Dedifferentiated amniotic fluid mesenchymal stem cell (primary cell): ENCODE measurements at regions not wholly inside any gene's neighbourhood (a gene's known extent, or its start where the extent isn't known, plus 50 kb on each side); places are given as distances from the start of the nearest gene placed in this dataset.
"Not testable (repeated sequence)": the region's sequence is repeated elsewhere in the genome, so short reads cannot be mapped to it uniquely, and the experiment has no call there.

Experiments
- DNase-seq: peaks from one replicate; pipeline ENCODE4 v3.0.0-alpha.2; 2016; ENCODE audit errors: extremely low spot score

DNA sequence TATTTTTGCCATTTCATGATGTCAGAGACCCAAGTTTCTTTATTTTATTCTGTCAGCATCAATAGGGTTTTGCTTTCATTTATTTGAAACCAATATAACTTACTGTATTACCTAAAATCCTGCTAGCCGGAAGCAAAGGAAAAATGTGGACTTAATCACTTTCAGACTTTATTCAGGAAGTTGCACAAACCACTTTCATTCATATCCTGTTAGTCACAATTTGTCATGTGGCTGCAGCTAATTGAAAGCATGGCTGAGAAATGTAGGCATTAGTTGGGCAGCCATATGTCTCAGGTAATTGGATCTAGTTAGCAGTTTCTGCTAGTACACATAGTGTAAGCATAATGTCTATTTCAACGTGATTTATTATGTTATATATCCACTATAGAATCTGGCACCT is 462.3 kb upstream of the SGO1 start:
- DNase-seq, result peak; percentile 82

DNA sequence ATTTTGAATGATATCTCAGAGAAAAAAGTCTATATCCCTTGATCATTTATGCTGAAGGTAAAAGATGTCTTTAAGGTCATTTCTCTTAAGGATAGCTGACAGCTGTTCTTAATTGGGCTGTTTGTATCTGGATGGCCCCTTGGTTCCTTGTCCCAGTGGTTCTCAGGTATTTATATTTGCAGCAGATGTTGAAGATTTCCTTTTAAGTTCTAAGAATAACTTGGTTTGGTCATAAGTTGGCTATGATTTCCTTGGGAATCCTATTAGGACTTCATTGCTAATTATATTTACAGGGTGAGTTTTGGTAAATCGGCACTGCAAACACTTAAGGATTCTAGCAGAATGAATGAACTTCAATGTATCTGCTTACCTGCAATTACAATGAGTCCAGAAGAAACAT is 460.4 kb upstream of the SGO1 start:
- DNase-seq, result no peak

DNA sequence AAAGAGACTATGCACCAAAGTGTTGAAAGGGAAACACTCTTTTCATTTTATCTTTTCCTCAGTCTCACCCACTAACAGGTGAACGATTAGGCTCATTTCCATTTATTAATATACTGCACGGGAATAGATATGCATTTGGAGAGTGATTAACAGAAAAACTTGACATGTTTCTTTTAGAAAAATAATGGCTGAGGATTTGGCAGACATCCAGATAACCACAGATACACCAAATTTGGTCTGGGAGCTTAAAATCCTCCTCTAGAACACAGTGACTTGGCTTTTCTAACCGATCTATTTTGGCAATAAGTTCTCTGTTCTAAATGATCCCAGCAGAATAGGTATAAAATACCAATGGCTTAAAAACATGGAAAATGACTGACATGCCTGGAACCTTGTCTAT is 459.3 kb upstream of the SGO1 start:
- DNase-seq, result no peak

DNA sequence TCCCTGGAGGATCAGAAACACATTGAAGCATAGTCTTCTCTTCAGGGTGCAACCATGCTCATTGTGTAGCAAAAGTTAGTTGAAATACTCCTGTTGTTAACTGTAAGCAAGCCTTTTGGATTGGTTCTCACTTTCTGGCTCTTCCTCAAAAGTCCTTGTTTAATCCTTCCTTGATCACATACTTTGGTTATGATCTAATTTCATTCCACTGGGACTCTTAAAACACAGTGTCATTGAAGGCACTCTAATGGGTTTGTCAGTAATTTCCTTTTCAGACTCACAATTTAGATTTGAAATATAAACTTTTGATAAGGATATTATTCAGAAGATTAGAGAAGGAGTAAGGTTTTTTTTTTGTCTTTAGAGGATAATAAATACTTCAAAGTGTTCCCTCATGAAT is 451.7 kb upstream of the SGO1 start:
- no peak for DNase-seq

DNA sequence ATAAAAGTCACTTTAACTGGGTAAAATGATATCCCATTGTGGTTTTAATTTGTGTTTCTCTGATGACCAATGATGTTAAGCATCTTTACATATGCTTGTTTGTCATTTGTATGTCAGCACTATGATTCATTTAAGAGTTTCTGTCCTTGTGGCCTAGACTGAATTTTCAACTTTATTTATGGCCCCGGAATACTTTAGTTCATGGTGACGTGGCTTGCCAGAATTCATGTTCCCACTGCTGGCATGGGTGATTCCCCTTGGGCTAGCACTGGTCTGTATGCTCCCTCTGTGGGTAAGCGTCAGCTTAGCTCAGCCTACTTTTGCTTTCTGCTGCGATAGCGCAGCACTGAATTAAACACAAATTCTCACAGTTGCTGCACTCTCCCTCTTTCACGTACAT is 436.3 kb upstream of the SGO1 start:
- peak; percentile 33 for DNase-seq

DNA sequence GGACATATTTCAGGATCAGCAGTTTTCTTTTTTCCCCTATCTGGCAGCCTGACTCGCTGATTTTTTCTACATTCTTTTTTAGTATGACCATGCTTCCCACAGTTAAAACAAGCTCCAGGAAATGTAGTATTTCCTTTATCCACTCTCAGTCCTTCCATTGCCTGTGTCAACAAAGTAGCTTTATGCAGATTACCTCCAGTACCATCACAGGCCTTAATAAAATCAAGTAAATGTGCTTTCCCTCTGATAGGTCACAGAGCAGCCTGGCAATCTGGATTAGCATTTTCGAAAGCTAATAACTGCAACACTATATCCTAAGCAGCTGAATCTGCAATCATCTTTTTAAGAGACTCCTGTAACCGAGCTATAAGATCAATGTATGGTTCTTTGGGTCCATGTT is 432.6 kb upstream of the SGO1 start:
- not testable (repeated sequence) for DNase-seq

DNA sequence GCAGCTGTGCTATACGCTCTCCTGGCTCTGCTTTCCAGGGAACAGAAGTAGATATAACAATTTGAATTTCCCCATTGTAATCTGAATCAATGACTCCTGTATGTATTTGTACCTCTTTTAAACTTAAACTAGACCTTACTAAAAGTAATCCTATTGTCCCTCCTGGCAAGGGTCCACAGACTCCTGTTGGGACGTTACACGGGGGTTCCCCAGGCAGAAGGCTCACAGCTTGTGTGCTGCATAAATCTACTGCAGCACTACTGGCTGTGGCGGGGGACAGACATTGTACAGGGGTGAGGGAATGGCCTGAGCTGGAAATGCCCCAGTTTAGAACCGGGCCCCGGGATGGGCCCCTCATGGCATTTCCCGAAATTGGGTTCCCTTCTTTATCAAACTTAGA is 432.2 kb upstream of the SGO1 start:
- not testable (repeated sequence) for DNase-seq

DNA sequence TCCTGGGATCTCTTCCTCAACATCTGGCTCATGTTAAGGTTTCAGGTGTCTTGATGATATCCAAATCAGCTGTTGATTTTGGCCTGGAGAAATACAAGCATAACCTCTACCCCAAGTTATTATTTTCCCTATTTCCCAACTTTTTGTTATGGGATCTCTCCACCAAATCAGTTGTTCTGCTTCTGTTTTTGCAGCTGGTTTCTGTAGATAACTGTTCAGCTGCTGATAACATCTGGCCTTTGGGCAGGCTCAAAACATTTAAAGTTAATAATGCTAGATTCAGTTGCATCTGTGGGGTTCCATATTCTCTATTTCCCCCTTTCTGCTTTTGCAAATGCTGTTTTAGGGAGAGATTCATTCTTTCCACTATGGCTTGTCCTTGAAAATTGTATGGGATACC is 430.0 kb upstream of the SGO1 start:
- DNase-seq, result not testable (repeated sequence)

DNA sequence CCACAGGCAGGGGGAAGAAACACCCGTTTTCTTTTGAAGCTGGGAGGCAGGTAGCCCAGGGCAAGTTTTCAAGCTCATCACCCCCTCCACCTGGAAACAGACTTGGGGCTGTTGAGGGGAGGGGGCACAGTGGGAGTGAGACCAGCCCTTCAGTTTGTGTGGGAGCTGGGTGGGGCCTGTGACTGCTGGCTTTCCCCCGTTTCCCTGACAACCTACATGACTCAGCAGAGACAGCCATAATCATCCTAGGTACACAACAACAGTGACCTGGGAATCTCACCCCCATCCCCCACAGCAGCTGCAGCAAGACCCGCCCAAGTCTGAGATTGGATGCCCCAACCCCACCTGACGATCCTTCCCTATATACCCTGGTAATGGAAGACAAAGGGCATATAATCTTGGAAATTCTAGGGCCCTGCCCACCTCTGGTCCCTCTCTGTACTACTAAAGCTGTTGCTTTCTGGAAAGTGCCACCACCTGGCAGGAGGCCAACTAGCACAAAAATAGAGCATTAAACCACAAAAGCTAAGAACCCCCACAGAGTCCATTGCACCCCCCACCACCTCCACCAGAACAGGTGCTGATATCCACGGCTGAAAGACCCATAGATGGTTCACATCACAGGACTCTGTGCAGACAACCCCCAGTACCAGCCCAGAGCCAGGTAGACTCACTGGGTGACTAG is 422.2 kb upstream of the SGO1 start:
- DNase-seq, result no peak

DNA sequence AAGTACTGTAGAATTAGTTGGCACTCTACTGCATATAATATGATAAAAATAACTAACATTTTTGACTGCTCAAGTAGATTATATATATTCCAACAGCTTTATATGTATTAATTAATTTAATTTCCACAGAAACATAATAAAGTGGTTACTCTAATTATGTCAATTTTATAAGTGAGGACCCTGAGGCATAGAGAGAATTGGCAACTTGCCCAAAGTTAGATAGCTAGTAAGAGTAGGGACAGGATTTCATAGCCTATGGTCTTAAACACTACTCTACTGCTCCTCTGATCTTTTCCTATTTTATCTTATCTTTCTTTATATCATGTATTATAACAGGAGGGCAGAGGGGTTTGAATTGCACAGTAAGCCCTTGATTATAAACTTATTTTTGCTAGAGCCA is 418.7 kb upstream of the SGO1 start:
- no peak for DNase-seq

DNA sequence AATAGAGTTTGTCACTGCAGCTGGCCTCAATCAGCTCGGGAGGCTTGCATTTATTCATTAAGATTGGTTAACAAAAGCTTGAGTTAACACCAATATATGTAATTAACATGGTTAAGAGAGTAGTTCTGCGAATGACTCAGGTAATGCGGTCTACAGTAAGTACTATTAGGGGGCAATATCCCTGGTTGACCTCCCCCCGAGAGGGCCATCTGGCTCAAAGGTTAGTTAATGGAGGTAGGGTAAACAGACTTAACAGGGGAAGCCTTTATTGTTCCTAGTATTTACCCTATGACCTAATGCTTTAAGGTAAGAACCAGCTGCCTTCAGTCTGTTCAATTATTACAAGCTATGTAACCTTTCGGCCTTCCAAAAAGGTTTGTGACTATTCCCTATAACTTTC is 403.3 kb upstream of the SGO1 start:
- no peak for DNase-seq

DNA sequence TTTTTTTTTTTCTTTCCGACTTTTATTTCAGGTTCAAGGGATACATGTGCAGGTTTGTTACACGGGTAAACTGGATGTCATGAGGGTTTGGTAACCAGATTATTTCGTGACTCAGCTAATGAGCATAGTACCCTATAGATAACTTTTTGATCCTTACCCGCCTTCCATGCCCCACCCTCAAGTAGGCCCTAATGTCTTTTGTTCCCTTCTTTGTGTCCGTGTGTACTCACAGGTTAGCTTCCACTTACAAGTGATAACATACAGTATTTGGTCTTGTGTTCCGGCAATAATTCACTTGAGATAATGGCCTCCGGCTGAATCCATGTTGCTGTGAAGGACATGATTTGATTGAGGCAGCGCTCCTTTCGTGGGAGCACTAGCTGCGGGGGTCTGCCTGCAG is 402.8 kb upstream of the SGO1 start:
- DNase-seq, result no peak

DNA sequence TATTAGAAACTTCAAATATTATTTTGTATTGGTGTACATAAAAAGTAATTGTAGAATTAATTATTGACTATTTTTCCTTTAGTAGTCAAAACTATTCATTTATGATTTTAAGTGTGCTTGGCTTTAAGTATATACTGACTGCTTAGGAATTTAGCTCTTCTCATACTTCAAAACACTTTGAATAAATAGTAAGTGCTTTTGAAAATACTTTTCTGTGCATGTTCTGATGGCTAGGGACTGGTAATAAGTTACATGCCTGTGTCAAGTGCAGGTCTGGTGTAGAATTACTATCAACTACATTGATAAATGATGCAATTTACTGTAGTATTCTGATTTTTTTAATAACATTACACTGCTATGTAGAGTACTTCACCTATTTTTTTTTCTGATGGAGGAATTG is 397.6 kb upstream of the SGO1 start:
- no peak for DNase-seq

DNA sequence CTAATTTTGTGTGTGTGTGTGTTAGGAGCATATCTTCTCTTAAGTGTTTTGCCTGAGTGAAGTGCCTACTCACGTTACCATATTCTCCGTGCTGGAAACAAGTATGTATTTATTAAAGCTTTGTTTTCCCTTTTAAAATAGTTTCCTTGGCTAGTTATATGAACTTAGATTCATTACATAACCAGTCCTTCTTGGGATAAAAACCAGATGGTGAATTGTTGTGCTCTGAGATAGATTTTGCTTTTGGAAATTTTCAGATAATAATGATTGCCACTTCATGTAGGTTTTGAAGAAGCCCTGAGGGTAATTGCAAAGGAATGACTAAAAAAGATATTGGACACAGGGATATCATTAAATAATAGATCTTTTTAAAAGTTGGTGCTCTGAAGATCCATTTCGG is 390.2 kb upstream of the SGO1 start:
- DNase-seq, result peak; percentile 34

DNA sequence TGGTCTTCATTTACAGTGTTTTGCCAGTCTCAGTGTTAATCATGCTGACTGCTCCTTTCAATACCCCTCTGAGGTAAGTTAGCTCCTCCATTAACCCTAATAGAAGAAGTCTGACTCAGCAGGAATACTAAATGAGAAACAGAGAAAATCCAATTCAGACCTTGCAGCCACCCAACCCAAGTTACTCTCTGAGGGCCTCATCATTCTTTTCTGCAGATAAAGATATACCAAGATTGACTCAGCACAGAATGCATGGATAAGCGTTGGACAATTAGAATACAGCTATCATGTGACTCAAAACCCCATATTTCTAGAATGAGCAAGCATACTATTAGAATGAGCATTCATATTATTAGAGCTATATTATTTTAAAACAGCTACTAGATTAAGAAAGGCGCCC is 389.1 kb upstream of the SGO1 start:
- peak; percentile 20 for DNase-seq

DNA sequence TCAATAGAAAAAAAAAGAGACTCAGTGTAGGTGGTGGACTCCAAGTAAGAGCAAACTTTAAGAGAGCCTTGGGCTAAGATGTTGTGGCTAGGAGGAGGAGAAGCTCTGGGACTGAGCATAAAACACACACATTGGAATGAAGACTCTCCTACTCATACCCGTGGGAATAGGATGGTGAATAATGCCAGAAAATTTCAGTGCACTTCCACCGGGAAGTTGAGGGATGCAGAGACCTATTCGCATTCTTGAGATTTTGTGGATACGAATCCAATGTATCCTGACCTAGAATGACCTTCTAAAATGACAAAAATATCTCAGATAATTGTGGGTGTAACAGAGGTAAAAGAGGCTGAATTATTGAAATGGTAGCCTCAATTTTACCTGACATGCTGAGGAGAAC is 388.7 kb upstream of the SGO1 start:
- DNase-seq, result peak; percentile 49

DNA sequence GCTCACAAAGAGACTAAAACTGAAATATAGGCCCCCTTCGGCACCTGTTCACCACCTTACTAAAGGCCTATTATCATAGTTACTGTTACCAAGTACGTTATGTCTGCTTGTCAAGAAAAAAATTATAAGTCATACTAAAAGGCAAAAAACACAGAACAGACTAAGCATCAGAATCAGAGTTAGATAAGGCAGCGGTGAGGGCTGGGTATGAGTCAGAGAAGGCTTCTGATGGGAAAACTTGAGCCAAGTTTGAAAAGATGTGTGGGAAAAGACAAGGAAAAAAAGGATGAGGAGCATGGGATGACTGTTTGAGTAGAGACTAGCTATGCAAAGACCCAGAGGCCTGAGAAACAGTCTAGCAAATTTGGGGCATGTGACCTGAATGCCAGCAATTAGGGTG is 387.2 kb upstream of the SGO1 start:
- DNase-seq, result no peak

DNA sequence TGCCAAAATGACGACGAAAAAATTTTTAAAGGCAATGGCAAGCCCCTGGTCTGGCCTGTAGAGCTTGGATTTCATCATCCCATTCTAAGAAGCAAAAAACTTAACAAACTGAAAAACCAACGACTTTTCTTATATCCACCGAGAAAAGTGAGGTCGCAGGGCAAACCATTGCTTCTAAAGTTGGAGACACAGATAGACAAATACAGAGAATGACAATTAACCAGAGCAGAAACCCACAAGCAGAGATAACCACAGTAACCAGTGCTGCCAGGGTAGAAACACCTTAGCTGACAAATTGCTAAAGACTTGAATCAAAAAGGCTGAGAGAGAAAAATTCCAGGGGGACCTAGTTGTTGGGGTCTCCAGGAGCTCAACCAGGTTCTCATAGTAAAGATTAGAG is 386.5 kb upstream of the SGO1 start:
- DNase-seq, result no peak

DNA sequence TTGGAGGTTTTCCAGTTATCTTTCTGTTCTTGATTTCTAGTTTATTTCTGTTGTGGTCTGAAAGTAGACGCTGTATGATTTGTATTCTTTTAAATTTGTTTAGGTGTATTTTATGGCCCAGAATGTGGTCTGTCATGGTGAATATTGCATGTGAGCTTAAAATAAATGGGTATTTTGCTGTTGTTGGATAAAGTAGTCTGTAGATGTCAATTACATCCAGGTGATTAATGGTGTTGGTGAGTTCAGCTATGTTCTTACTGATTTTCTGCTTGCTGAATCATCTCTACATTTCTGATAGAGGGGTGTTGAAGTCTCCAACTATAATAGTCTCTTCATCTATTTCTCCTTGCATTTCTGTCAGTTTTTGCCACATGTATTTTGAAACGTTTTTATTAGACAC is 383.3 kb upstream of the SGO1 start:
- DNase-seq, result no peak

DNA sequence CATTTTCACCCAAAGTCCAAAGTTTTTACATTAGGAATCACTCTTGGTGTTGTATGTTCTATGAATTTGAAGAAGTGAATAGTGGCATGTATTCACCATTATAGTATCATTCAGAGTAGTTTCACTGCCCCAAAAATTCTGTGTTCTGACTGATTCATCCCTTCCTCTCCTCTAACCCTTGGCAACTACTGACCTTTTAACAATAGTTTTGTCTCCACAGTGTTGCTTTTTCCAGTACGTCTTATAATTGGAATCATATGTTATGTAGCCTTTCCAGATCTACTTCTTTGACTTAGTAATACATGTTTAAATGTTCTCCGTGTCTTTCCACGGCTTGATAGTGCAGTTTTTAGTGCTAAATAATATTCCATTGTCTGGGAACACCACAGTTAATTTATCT is 379.0 kb upstream of the SGO1 start:
- DNase-seq, result no peak

DNA sequence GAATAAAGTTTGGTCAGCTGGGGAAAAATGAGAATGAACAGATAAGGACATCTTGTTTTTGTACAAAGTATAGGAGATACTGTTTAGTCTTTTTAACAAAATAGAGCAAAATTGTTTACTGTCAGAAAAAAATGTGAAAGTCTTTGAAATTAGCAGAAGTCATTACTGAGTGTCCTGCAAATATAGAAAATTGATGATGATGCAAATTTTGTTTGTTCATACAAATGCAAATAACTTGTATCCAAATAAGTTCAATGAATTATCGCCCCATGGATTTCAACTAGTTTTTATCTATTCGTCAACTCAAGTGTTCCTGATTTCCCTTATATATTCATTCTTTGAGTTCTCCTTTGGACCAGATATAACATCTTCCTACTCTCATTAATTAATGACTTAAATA is 378.0 kb upstream of the SGO1 start:
- no peak for DNase-seq

DNA sequence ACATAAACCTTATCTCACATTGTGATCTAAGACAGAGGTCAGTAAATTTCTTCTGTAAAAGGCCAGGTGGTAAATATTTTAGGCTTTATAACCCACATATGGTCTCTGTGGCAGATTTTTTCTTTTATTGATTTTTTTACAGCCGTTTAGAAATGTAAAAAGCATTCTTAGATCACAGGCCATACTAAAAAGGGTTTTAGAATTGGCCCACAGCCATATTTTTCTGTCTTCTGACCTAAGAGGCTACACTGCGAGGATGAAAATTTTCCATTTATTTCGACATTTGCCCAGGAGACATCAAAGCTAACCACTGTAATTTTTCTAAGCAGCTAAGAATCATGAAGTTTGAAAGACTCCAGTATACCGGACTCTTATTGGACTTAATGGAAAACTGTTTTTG is 377.2 kb upstream of the SGO1 start:
- DNase-seq, result no peak

DNA sequence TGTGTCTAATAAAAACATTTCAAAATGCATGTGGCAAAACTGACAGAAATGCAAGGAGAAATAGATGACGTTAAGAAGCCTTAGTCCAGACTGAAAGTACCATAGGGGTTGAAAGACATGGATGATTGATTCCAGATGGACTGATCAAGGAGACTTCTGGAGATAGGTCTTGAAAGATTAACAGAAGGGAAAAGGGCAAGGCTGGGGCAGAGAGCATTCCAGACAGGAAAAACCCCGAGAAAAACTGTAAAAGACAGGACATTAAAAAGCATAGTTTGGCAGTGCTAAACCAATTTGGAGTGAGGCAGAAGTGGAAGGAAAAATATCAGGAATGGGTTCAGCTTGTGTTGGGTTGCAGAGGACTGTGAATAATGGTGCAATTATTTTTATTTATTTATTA is 375.2 kb upstream of the SGO1 start:
- no peak for DNase-seq

DNA sequence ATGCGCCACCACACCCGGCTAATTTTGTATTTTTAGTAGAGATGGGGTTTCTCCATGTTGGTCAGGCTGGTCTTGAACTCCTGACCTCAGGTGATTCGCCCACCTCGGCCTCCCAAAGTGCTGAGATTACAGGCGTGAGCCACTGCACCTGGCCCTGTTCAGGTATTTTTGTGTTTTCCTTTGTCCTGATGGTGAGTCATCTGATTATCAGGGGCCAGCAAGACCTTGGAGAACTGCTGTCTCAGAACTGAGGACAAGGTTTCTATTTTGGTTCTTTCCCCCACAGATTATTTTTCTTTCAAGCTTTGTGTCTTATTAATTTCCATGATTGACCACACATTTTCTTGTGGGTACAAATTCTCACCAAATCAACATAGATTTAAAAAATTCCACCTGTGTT is 374.4 kb upstream of the SGO1 start:
- not testable (repeated sequence) for DNase-seq

DNA sequence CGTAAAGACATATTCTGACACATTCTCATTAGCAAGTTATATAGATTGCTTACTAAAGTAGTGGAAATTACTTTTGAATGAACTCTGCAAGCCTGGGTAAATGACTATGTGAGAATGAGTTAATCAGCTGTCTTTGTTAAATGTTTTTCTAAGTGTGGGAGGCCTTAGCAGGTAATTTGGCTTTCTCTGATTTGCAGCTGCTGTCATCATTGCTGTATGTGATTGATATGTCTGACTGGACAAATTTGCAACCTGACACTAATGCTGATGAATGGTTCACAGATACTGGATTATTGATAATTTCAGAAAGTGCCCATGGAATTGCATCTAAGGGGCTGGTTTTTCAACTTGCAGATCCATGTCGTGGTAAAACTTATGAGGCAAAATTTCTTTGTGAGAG is 372.2 kb upstream of the SGO1 start:
- DNase-seq, result no peak
